Vagina (tissue), 2 donors: ENCODE measurements at regions not wholly inside any gene's neighbourhood (a gene's known extent, or its start where the extent isn't known, plus 50 kb on each side); places are given as distances from the start of the nearest gene placed in this dataset.

Experiments
- DNase-seq, 2 donors: peaks; one replicate each; pipeline ENCODE4 v3.0.0-alpha.2; 2017; ENCODE audit errors: extremely low spot score in 2 of 2
- H3K27ac ChIP-seq: fragments of 200-600 bp; sonication (generic); one replicate; pipeline ENCODE4 v1.5.1; 2019
- H3K27me3 ChIP-seq: fragments of 200-600 bp; sonication (generic); one replicate; pipeline ENCODE4 v1.5.1; 2019
- H3K36me3 ChIP-seq, 2 donors: fragments of 200-600 bp; sonication (generic); one replicate each; pipeline ENCODE4 v1.5.1; 2017 to 2019
- H3K4me1 ChIP-seq: fragments of 200-600 bp; sonication (generic); one replicate; pipeline ENCODE4 v1.5.1; 2019
- H3K4me3 ChIP-seq, 2 donors: fragments of 200-600 bp; sonication (generic); 1 replicate in 1 of 2; 2 replicates in 1 of 2; pipeline ENCODE4 v1.5.1; 2016 to 2019
- H3K9me3 ChIP-seq: fragments of 200-600 bp; sonication (generic); one replicate; pipeline ENCODE4 v1.5.1; 2019
- POLR2A ChIP-seq, 2 donors: fragments of 450-650 bp; IDR thresholded peaks; one replicate each; pipeline ENCODE4 v1.6.1; 2017; ENCODE audit warnings: antibody characterized with exemption in 2 of 2, mild to moderate bottlenecking in 2 of 2, moderate library complexity in 2 of 2
- POLR2AphosphoS5 ChIP-seq, 2 donors: sonication (generic); formaldehyde crosslinking; IDR thresholded peaks; one replicate each; pipeline ENCODE4 v1.9.0; 2017; ENCODE audit warnings: antibody characterized with exemption in 2 of 2, mild to moderate bottlenecking in 2 of 2, low read depth in 1 of 2; ENCODE audit not compliant: insufficient read depth in 1 of 2
- intact Hi-C: fragments of 100-400 bp; cut with DNase I; formaldehyde crosslinking; loops from one replicate; pipeline ENCODE4 v1.15.1; 2023
- TF ChIP-seq, protein P1 (sequence below), 3 experiments: fragments of 450-650 bp in 2 of 3; fragments of 200-600 bp in 1 of 3; sonication (generic) in 1 of 3; IDR thresholded peaks; one replicate each; pipeline ENCODE4 v1.5.1; 2017 to 2019; ENCODE audit warnings: antibody characterized with exemption in 3 of 3, mild to moderate bottlenecking in 2 of 3, moderate library complexity in 2 of 3

DNA sequence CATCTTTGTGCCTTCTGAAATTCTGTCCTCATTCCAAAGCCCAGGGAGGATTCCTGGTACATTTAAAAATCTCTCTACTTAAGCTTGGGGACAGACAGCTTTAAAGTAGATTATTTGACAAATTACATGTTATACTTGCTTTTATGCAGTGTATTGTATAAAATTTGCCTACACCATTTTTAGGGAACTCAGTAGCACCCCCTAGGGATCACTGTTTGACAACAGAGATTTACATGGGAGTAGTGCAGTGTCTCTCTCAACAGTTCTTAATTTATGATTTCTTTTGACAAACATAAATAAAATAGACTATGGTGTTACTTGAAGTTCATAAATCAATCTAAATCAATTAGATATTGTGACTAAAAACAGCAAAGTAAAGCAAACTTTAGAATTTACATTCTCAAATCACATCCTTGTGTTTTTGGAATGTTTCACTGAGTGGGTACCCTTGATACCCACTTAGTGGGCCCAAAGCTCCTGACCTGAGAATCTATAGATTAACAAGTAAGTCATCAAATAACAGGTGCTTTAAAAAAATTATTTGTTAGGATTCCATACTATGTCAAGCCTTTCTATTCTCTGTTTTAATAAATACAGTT is 428.8 kb downstream of the DYNC2H1 start:
- H3K27me3 ChIP-seq = no peaks in the 10 kb centered on the region
- no peaks in the 10 kb centered on the region for H3K36me3 ChIP-seq
- no peak for DNase-seq
- H3K9me3 ChIP-seq = no peaks in the 10 kb centered on the region
- intact Hi-C loops = no loop called here
- no peak overlapping the region for H3K27ac ChIP-seq
- no peak overlapping the region for H3K4me3 ChIP-seq
- no peaks in the 10 kb centered on the region for H3K4me1 ChIP-seq
- no peak for TF ChIP-seq POLR2A (IDR thresholded peaks at IDR 0.05)
- TF ChIP-seq, protein P1, sequence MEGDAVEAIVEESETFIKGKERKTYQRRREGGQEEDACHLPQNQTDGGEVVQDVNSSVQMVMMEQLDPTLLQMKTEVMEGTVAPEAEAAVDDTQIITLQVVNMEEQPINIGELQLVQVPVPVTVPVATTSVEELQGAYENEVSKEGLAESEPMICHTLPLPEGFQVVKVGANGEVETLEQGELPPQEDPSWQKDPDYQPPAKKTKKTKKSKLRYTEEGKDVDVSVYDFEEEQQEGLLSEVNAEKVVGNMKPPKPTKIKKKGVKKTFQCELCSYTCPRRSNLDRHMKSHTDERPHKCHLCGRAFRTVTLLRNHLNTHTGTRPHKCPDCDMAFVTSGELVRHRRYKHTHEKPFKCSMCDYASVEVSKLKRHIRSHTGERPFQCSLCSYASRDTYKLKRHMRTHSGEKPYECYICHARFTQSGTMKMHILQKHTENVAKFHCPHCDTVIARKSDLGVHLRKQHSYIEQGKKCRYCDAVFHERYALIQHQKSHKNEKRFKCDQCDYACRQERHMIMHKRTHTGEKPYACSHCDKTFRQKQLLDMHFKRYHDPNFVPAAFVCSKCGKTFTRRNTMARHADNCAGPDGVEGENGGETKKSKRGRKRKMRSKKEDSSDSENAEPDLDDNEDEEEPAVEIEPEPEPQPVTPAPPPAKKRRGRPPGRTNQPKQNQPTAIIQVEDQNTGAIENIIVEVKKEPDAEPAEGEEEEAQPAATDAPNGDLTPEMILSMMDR (IDR thresholded peaks at IDR 0.05) = no peak
- no peak for TF ChIP-seq POLR2AphosphoS5 (IDR thresholded peaks at IDR 0.05; ENCODE audit: insufficient read depth in 1 of 2, low read depth in 1 of 2)

DNA sequence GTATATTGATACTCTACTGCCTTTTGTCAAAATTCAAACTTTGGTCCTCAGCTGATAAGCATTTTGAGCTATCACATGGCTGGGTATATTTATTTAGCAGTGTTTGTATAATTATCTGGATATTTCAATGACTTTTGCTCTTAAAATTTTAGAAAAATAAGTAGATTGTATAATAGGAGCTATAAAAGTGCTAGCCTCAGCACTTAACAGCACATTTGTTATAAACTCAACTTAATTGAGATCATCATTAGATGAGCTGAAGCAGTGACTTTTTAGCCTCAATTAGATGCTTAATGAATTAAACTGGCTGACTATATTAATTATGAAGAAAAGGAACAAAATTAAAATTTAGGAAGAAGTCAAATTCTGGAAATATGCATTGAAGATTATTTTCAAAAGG is 429.9 kb downstream of the DYNC2H1 start:
- Histone ChIP-seq H3K27me3 (no peaks in the 10 kb centered on the region), H3K36me3 (no peaks in the 10 kb centered on the region), H3K9me3 (no peaks in the 10 kb centered on the region), H3K27ac (no peak overlapping the region), H3K4me1 (no peaks in the 10 kb centered on the region), H3K4me3 (no peak overlapping the region)
- TF ChIP-seq POLR2A (IDR thresholded peaks at IDR 0.05) = no peak
- no peak for TF ChIP-seq POLR2AphosphoS5 (IDR thresholded peaks at IDR 0.05; ENCODE audit: insufficient read depth in 1 of 2, low read depth in 1 of 2)
- TF ChIP-seq, protein P1 (IDR thresholded peaks at IDR 0.05) = no peak
- DNase-seq = no peak
- intact Hi-C loops = no loop called here

DNA sequence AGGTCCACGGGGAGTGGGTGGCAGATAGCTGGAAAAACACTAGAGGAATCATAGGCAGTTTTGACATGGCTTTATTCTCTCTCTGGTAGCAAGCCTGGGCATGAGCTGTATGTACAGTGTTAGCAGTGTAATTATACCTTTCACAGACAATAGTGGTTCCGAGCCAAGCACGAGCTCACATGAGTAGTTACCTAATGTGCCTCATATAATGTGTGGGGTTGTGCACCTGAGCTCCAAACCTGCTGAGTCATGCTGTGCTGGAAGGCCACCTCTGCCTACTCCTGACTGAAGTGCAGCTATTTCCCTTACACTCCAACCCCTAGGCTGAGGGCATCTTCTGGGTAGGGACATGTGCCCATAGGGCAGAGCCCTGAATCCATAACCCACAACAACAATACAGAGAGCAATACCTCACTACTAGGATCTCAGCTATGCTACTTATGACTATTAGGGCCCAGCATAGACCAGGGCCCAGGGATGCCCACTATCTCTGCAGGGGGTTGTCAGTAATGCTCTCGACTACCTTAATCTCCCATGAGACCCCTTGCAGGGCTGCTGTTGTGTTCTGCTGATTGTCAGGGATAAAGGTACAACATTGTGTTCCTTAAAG is 432.1 kb downstream of the DYNC2H1 start:
- Histone ChIP-seq H3K4me1 (no peaks in the 10 kb centered on the region), H3K4me3 (no peak overlapping the region), H3K9me3 (no peaks in the 10 kb centered on the region), H3K36me3 (no peaks in the 10 kb centered on the region), H3K27me3 (no peaks in the 10 kb centered on the region), H3K27ac (no peak overlapping the region)
- no peak for DNase-seq
- TF ChIP-seq POLR2A (IDR thresholded peaks at IDR 0.05) (no peak), POLR2AphosphoS5 (IDR thresholded peaks at IDR 0.05; ENCODE audit: insufficient read depth in 1 of 2, low read depth in 1 of 2) (no peak)
- TF ChIP-seq, protein P1 (IDR thresholded peaks at IDR 0.05) = no peak
- intact Hi-C loops = no loop called here

DNA sequence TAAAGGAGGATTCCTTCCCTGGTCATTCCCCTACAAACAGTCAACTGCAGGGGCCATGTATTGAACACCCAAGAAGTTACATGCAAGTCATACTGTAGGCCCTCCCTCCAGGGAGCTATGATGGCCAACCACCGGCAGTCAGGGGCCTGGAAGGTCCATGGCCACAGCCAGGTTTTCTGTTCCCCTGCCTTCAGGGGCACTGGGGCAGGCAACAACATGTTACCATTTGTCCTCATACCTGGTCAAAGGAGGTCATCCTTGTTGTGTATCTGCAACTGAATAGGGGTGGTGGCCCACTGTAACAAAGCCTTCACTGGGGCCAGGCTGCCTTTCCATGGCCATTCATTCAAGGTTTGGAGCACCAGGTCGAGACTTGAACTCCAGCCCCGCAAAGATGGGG is 433.6 kb downstream of the DYNC2H1 start:
- H3K27ac ChIP-seq = no peak overlapping the region
- H3K4me1 ChIP-seq = no peaks in the 10 kb centered on the region
- H3K27me3 ChIP-seq = no peaks in the 10 kb centered on the region
- TF ChIP-seq, protein P1 (IDR thresholded peaks at IDR 0.05) = no peak
- no peak for TF ChIP-seq POLR2AphosphoS5 (IDR thresholded peaks at IDR 0.05; ENCODE audit: insufficient read depth in 1 of 2, low read depth in 1 of 2)
- TF ChIP-seq POLR2A (IDR thresholded peaks at IDR 0.05) = no peak
- H3K36me3 ChIP-seq = no peaks in the 10 kb centered on the region
- H3K9me3 ChIP-seq = no peaks in the 10 kb centered on the region
- no peak overlapping the region for H3K4me3 ChIP-seq
- DNase-seq = no peak
- intact Hi-C loops = no loop called here

DNA sequence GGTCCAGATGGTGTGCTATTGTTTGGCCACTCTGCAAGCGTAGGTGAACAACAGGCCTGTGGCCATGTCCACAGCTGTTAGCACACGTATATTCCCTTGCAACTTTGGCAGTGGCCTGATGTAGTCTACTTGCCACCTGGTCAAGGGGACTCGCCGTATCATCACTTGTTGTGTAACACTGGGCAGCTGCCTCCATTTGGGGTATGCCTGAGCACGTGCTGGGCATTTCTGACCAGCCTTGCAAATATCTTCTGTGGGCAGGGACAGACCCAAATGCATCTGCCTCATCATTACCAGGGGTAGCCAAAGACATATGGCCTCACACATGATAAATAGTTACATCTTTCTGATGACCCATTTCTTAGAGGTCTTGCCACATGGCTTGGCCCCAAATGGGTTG is 434.2 kb downstream of the DYNC2H1 start:
- intact Hi-C loops = no loop called here
- TF ChIP-seq POLR2A (IDR thresholded peaks at IDR 0.05) = no peak
- TF ChIP-seq, protein P1 (IDR thresholded peaks at IDR 0.05) = no peak
- TF ChIP-seq POLR2AphosphoS5 (IDR thresholded peaks at IDR 0.05; ENCODE audit: insufficient read depth in 1 of 2, low read depth in 1 of 2) = no peak
- no peaks in the 10 kb centered on the region for H3K9me3 ChIP-seq
- H3K27me3 ChIP-seq = no peaks in the 10 kb centered on the region
- DNase-seq = no peak
- H3K36me3 ChIP-seq = no peaks in the 10 kb centered on the region
- H3K27ac ChIP-seq = no peak overlapping the region
- H3K4me1 ChIP-seq = no peaks in the 10 kb centered on the region
- no peak overlapping the region for H3K4me3 ChIP-seq
